WTC11 (cell line): ENCODE measurements at regions not wholly inside any gene's neighbourhood (a gene's known extent, or its start where the extent isn't known, plus 50 kb on each side); places are given as distances from the start of the nearest gene placed in this dataset.

Source experiments
- AFF4 ChIP-seq: sonication (generic); formaldehyde crosslinking; IDR thresholded peaks from 2 replicates; pipeline ENCODE4 v1.8.1; 2023; ENCODE audit warnings: mild to moderate bottlenecking, missing genetic modification reagents, borderline replicate concordance
- CREM ChIP-seq: sonication (generic); formaldehyde crosslinking; IDR thresholded peaks from 2 replicates; pipeline ENCODE4 v1.8.1; 2022; ENCODE audit warnings: mild to moderate bottlenecking, missing genetic modification reagents, moderate library complexity
- CTCF ChIP-seq: fragments of 200-600 bp; IDR thresholded peaks from 2 replicates; pipeline ENCODE4 v1.8.0; 2022; ENCODE audit warnings: antibody characterized with exemption
- SP1 ChIP-seq: sonication (generic); formaldehyde crosslinking; conservative IDR thresholded peaks from 2 replicates; pipeline ENCODE4 v1.8.1; 2022; ENCODE audit warnings: missing genetic modification reagents
- ZNF425 ChIP-seq: fragments of 250-450 bp; sonication (Bioruptor Pico); conservative IDR thresholded peaks from 2 replicates; pipeline ENCODE4 v1.9.0; 2021; ENCODE audit warnings: mild to moderate bottlenecking

- TF ChIP-seq CREM (CRISPR knock-in tag): no peak
- no peak for TF ChIP-seq CTCF
- TF ChIP-seq SP1 (CRISPR knock-in tag): no peak
- no peak for TF ChIP-seq AFF4 (CRISPR knock-in tag)
- no peak for TF ChIP-seq ZNF425
Observed at GRCh38 chr11:86157797-86158378, 86.7 kb upstream of the EED start.
